NCI-H2171 treated with DMSO at 0.1 percent for 48 hours (cell line): ENCODE measurements at regions not wholly inside any gene's neighbourhood (a gene's known extent, or its start where the extent isn't known, plus 50 kb on each side); places are given as distances from the start of the nearest gene placed in this dataset.
"Not testable (repeated sequence)": the region's sequence is repeated elsewhere in the genome, so short reads cannot be mapped to it uniquely, and the experiment has no call there.

Source experiments
- DNase-seq: peaks from one replicate; lab custom pipeline; 2025; lab: John Stamatoyannopoulos, UW

DNA sequence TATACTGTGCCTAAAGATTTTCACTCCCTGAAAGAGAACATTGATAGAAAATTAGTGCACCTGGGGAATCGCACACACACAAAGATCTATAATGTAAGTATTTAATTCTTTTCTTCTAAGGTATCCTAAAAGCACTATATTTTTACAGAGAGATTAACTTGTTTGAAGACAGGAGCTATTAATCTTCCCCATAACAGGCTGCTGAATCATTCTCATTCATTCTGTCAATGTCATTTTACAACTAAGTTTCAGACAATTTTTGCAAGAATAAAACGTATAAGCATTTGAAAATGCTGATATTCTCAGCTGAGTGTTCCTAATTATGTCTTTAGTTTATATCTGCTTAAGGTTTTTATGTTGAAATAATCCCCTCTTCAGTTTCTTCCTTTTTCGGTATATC lies 776.7 kb downstream of the NXPH1 start:
- no peak for DNase-seq

DNA sequence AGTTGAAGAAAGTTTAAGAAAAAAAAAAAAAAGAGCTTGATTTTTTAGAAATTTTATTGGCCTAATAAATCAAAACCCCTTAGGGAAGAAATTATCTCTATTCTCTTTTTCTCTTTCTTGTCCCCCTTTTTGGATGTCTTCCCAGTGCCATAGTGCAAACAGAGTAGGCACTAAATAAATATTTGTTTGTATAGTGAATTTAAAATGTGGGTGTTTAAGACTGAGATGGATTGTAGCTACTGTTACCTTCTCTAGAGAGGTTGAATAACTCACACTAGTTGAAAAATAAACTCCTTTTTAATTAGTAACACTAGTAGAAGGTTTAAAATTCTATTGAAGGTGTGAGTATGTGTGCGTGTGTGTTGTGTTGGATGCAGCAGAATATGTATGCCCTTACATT lies 783.8 kb downstream of the NXPH1 start:
- no peak for DNase-seq

DNA sequence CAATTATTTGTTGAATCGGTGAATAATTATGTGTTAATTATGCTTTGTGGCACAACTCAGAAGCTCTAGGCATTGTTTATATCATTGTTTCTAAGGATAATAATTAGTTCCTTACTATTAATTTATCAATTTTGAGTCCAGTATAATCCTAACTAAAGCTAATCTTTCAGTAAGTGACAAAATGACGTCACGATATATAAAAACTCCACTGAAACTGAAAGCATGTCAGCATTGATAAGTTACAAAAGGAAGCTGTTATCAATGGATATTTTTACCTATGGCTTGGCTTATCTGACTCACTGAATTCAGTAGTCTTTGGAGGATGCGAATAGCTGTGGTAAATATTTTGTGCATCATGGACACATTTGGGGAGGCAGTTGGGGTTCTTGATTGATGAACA lies 793.1 kb downstream of the NXPH1 start:
- no peak for DNase-seq

DNA sequence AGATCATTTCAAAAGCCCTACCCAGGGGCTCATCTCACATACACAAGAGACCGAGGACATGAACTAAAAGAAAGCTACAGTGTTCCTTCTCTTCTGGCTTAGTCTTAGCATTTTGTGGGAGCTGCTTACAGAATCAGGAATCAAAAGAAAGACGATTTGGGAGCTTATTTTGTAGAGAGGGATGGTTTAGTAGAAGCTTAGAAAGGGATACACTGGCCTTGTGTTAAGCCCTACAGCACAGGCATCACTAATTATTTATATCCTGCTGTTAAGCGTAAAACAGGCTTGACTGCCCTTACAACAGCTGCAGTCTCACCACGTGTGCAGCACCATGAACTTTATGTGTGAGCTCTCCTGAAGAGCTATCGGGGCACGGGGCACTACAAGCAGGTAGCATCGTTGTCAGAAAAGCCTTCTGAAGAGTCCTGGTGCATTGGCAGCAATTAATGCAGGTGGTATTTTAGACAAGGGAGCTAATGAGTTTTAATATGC lies 798.3 kb downstream of the NXPH1 start:
- peak; percentile 20 for DNase-seq

DNA sequence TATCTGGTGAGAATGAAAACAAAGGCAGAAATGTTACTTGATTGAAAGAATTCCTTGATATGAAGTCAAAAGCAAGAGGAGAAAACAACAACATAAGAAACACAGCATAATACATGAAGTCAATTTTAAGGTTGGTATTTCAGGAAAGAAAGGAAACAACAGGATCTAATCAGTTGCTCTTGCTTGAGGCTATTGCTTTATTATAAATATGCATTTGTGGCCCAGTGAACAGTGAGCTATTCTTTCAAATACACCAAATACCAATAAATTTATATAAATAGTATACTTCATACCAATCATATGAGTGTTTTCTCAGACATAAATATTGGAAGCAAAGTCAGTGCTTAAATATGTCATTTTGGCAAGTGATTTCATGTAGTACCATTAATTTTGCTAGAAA lies 806.6 kb downstream of the NXPH1 start:
- no peak for DNase-seq

DNA sequence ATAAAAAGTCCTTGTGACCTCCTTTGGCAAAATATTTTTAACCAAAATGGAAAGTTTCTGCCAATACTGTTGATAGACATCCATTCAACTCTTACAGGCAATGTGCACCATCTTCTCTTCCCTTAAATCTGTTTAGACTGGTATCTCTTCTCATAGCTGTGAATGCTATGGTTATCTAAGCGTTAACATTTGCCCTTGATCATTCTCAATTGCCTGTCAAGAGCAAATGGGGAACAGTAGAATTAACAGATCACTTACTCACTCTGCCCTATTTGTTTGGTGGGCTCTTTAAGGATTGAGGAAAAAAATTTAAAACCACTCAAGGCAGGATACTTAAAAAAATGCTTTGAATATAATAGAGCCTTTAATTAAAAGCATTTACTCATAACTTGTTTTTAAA lies 808.4 kb downstream of the NXPH1 start:
- DNase-seq: no peak

DNA sequence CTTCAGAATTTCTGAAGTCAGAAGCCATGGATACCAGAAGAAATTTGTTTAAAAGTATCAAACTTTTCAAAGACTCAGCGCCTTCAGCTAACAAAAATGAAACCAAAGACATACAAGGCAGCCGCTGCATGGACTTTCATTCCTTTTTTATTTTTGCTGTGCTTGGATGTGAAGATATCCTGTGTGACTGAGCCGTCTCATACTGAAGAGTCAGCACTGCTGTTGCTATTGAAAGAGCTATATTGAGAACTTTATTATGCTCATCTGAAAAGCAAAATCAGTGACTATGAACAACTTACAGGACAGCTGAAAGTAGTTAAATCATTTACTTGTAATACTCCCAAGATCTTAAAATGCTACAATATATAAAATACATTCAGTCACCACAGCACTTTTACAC lies 809.2 kb downstream of the NXPH1 start:
- DNase-seq: no peak

DNA sequence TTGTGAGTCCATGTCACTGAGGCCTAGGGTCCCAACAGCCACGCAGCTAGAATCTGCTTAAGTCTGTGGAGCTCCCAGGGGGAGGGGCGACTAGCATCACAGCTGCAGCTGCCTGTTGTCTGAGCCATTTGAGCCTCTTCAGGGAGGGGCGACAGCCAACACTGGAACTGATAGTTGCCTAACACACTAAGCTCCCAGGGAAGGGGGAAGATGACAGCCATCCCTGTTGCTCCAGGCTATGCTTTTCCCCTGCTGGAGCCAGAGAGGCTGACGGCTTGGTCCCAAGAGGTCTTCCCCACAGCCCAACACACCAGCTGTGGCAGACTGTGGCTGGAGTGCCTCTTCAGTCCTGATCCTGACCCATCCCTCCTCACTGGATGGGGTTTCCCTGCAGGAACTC lies 817.5 kb downstream of the NXPH1 start:
- peak; percentile 20 for DNase-seq

DNA sequence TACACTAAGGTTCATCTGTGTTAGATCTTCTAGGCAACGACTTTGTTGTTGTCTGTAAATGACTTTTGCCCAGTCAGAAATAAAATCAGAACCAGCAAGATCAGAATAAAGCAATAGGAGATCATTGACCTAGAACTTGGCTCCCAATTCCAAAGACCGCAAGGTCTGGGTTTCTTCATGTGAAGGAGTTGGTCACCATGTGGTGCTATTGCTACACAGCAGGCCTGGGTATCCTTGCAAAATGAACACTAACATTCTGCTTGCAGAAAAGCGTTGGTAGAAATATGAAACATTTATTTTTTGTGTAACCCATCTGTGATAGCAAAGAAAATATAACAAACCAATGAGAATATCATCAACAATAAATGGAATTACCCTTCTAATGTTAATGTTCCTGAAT lies 831.0 kb downstream of the NXPH1 start:
- DNase-seq: no peak

DNA sequence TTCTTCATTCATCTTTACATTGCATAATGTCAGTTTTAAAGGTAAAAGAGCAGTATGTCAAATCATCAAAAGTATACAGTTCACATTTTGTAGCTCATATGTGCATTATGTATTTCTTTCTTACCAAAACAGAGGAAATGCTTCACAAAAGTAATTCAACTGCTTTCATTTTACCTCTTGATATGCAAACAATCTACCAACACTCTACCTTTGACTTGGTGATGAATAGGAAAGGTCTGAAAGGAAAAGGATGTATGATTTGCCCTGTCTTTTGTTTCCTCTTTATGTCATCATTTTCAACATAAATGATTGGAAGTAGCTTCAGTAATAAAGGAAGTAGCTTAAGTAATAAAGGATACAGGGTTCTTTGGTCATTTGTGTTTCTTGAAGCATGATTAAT lies 846.7 kb downstream of the NXPH1 start:
- no peak for DNase-seq

DNA sequence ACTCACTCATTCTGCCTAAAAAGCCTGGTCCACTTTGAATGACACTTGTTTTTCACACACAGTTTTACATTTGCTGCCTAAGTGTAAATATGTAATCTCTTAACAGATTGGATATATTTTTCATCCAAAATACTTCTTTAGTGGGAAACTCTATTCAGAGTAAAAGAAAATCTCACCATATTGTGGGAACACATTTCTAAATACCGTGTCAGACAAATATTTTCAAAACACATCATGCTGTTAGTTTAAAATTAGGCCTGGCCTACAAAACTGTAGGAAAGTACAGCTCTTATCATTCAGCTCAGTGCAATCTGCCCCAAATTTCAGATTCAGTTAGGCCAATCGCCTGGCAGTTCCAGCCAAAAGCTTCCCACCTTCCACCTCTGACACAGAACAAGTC lies 849.8 kb downstream of the NXPH1 start:
- no peak for DNase-seq

DNA sequence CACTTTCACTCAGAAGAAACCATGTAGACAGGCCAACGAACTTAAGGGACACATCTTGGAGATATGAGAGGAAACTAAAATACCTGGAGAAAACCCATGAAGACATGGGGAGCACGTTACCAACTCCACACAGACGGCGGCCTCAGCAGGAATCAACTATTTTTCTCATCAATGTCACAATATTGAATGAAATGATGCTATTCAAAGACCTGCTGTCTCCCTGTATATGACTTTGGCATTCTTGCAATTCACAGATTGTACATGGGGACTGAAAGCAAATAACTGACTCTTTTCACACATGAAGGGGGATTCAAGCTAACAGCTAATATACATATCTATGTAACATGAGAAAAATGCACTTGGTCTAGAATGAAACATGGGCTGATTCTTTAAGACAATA lies 869.0 kb downstream of the NXPH1 start:
- DNase-seq: no peak

DNA sequence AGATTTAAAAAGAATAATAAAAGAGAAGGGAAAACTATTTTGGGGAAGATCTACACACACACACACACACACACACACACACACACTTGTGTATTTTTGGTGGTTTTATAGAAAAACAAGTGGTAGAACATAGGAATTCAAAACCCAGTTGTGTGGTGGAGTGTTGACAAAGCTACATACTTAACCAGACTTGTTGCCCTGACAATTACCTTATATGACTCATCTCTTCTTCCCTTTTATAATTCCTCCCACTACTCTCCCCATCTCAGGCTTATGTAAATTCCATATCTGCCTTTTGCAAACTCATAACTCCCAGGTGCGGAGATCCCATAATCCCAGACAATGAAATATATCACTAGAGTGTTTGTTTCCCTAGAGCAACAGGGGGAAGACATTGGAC lies 873.7 kb downstream of the NXPH1 start:
- no peak for DNase-seq

DNA sequence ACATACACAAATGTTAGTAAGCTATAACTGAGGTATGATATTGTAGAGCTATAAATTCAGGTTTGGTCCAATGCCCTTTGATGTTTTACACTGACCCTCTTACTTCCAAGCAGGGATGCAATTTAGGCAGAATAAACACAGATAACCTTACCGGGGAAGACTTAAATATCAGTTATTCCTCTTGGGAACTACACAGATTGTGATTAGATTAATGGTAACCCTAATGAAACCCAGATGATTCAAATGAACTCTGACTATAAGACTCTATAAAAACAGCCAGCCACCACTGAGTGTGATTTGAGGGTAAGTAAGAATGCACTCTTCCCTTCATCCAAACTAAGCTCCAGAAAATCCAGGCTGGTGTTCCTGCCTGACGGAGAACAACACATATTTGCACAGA lies 891.1 kb downstream of the NXPH1 start:
- no peak for DNase-seq

DNA sequence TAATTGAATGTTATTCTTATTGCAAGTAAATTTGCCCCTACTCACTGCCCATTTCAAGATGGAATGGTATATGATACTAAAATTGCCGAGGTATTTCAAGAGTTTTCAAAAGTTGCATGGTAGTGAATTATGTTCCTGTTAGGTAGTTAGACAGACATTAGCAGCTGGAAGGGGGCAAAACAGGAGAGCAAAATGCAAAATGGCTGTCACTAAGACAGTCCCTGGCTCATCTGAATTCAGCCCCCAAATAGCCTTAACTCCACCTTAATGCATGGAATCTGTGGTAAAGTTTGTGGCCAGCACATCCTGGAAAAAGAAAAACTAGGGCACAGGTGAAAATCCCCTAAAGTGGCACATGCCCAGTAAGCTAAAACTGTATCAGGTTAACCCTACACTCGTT lies 894.9 kb downstream of the NXPH1 start:
- DNase-seq: no peak

DNA sequence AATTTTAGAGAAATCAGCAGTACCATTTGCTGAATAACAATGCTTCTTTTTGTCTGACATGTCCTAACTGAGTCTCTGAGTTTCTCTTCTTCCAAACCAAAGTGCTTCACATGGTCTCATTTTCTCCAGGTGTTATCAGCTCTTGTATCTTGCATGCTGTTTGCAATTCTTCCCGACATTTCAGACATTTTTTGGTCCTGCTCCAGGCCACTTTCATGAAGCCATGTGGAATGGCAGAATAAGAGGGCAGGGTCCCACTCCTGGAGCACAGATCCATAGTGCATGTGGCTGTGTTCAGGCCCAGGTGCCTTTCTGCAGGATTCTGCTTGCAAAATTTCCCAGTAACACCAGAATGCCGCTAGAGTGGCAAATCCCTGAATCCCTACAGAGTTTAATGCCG lies 916.2 kb downstream of the NXPH1 start:
- DNase-seq: no peak

DNA sequence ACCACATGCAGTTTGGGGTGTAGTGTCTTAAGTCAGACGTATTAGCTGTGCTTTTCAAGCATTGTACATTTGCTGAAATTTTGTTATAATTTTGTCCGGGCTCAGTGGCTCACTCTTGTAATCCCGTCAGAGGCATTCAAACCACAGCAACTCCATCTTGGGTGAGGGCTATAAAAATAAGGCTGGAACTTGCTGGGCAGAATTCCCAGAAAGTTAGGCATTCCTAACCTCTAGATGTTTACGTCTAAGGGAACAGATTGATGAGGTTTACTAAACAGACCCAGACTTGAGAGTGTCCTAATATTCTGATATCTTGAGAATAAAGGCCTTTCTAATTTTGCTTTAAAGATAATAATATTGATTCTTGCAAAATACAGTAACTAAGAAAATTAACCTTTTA lies 957.8 kb downstream of the NXPH1 start:
- no peak for DNase-seq

DNA sequence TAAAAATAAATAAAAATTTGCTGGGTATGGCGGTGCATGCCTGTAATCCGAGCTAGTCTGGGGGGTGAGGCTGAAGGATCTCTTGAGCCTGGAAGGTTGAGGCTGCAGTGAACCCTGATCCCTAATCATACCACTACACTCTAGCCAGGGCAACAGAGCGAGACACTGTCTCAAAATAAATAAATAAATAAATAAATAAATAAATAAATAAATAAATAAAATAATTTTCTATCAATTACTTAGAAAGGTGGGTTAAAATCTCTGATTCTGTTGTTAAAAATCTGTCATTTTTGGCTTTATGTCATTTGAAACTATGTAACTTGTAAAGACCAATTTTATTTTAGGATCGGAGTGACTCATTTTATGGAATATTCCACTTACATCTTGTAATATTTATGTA lies 958.6 kb downstream of the NXPH1 start:
- DNase-seq: no peak

DNA sequence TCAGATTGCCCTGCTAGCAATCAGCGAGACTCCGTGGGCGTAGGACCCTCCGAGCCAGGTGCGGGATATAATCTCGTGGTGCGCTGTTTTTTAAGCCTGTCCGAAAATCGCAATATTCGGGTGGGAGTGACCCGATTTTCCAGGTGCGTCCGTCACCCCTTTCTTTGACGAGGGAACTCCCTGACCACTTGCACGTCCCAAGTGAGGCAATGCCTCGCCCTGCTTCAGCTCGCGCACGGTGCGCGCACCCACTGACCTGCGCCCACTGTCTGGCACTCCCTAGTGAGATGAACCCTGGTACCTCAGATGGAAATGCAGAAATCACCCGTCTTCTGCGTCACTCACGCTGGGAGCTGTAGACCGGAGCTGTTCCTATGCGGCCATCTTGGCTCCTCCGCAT lies 971.0 kb downstream of the NXPH1 start:
- not testable (repeated sequence) for DNase-seq

DNA sequence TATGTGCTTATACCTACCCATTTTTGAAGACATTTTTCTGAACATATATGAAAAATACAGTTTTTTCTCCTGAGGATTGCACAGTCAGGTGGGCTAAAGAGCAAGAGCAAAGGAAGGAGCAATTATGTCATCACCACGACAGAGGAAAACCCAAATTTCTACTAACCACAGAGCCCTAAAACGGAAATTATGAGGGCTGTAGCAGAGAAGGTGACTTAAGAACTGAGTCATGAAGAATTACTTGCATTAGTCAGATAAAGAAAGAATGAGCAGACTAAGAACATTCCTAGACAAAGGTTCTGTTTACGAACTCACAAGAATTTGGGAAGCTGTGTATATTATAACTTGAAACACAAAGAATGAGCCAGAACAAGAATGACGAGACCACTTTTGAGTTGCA lies 974.4 kb downstream of the NXPH1 start:
- no peak for DNase-seq

DNA sequence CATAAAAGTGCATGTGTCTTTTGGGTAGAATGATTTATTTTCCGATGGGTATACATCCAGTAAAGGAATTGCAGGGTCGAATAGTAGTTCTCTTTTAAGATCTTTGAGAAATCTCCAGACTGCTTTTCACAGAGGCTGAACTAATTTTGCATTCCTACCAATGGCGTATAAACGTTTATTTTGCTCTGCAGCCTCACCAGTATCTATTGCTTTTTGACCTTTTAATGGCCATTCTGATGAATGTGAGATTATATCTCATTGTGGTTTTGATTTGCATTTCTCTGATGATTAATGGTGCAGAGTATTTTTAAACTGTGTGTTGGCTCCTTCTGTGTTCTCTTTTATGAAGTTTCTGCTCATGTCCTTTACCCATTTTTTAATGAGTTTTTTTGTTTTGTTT lies 1020.1 kb downstream of the NXPH1 start:
- DNase-seq: no peak

DNA sequence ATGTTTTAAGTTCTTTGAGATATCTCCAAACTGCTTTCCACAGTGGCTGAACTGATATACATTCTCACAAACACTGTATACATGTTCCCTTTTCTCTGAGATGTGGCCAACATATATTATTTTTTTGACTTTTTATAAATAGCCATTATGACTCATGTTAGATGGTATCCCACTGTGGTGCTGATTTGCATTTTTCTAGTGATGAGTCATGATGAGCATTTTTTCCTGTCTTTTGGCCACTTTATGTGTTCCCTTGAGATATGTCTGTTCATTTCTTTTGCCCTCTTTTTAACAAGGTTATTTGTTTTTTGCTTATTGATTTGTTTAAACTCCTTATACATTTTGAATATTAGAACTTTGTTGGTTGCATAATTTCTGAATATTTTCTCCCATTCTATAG lies 1055.1 kb downstream of the NXPH1 start:
- DNase-seq: no peak

DNA sequence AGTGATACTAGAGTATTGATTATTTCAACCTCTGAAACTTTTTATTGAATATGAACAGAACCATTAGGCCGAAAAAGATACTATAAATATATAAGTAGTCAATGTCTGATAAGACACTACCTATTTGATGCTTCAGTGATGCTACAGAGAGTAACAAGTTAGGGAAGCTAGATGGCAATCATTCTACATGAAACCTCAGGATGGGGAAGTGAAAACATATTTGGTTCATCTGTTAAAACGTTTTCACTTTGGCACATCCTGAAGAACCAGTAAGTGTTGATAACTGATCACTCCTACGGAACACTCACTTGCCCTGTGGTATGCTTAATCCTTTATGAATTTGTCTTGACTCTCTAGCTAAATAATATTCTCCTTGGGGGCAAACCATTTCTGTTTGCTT lies 1064.9 kb downstream of the NXPH1 start:
- no peak for DNase-seq

DNA sequence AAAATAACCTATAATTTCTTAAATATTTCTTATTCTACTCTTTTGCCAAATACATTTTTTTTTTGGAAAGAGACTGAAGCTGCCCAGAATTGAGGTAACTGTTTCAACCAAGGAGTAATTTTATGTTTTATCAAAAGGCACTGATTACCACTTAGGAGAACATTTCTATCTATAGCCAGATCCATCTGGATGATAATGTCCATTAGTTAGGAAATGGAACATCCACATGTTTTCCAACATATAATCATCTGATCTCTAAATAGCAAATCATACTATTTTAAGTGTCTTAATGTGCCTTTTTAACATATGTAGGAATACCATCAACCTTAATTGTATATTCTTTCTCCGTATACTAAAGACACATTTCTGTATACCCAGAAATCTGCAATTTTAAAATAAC lies 1068.9 kb downstream of the NXPH1 start:
- no peak for DNase-seq

DNA sequence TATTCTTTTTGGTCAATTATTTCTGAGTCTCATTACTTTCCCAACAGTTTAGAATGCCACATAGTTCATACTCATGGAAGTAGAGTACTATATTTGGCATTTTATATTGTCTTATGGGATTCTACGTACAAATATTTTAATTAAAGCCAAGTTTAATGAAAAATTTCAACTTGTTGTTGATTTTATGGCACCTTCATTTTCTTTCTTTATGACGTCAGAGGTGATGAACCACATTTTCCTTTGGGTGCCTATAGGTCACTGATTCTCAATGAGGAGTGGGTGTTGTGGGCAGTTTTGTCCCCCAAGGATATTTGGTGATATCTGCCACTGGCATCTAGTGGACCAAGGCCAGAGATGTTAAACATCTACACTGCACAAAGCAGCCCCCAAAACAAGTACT lies 1071.3 kb downstream of the NXPH1 start:
- no peak for DNase-seq
